Posterior cingulate gyrus (tissue), 11 donors: ENCODE measurements at regions not wholly inside any gene's neighbourhood (a gene's known extent, or its start where the extent isn't known, plus 50 kb on each side); places are given as distances from the start of the nearest gene placed in this dataset.

Experiments
- DNase-seq, 10 donors: peaks; one replicate each; pipeline versions ENCODE4 v3.0.0 to v3.0.0-alpha.2; 2020 to 2021; ENCODE audit warnings: mixed read lengths in 3 of 10
- intact Hi-C: fragments of 100-400 bp; cut with DNase I; formaldehyde crosslinking; loops from one replicate; pipeline ENCODE4 v1.15.1; 2023

GRCh38 chr1:34328281-34328799, 151.6 kb downstream of the C1orf94 start:
- intact Hi-C loops = no loop called here
- DNase-seq = no peak

- no peak for DNase-seq
- intact Hi-C loops = loop anchor here (10.0 kb wide), 1 partner anchor 185 kb away; no protein-coding TSS in a partner anchor
Measured at GRCh38 chr1:34330061-34330460, 153.4 kb downstream of the C1orf94 start.

GRCh38 chr1:34331020-34331926, 154.6 kb downstream of the C1orf94 start:
- intact Hi-C loops = loop anchor here (10.0 kb wide), 1 partner anchor 184 kb away; no protein-coding TSS in a partner anchor
- DNase-seq = no peak

DNA sequence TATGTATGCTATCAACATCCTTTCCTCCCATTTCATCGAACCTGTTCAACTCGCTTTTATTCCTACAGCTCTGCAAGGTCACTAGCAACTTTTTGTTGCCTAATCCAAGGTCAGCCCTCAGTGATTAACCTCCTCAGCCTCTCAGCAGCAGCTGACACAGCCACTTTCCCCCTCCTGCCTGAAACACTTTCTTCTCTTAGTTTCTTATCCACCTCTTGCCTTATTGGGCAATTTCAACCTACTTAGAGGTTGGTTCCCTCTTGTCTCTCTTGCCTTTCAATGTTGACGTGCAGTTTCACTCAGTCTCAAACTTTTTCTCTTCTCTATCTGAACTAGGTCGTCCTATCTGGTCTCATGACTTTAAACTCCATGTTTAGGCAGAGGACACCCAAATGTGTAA, 156.3 kb downstream of the C1orf94 start:
- no peak for DNase-seq
- intact Hi-C loops = loop anchor here (10.0 kb wide), 1 partner anchor 182 kb away; no protein-coding TSS in a partner anchor

DNA sequence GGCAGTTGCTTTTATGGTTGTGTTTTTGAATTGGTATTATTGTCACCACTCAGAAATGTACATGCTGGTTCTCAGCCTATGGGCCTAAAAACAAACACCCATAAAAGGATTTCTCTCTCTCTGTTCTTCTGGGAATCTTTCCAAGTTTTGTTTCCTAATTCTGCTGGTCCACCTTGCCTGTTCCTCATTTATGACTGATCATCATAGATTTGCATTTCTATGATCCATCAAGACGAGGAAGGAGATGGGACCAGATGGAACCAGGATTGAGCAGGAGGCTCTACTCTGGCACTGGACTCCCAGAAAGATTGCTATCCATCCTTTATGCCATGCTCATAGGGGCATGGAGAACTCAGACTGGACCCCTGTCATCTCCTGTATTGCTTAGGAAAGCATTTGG, 162.2 kb downstream of the C1orf94 start:
- no peak for DNase-seq
- intact Hi-C loops = loop anchor here (10.0 kb wide), 1 partner anchor 176 kb away; no protein-coding TSS in a partner anchor

GRCh38 chr1:34341896-34342295, 165.2 kb downstream of the C1orf94 start:
- intact Hi-C loops = no loop called here
- no peak for DNase-seq

- no peak for DNase-seq
- intact Hi-C loops = no loop called here
Measured at GRCh38 chr1:34342334-34342733, 165.6 kb downstream of the C1orf94 start.

- intact Hi-C loops = no loop called here
- no peak for DNase-seq
Measured at GRCh38 chr1:34346128-34346527, 169.4 kb downstream of the C1orf94 start.

DNA sequence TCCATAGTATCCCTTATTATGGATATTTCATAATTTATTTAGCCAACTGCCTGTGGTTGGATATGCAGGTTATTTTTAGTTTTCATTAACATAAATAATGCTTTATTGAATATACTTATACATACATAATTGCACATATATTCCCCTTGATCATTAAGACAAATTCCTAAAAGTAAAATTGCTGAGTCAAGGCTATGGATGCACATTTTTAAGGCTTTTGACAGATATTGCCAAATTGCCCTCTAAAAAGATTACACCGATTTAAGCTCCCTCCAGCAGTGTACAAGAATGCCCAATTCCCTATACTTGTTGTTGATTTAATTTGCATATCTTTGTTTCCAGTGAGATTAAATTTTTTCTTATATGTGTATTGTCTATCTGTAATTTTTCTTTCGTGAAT, 176.7 kb downstream of the C1orf94 start:
- intact Hi-C loops = no loop called here
- no peak for DNase-seq

- intact Hi-C loops = no loop called here
- DNase-seq = no peak
Measured at GRCh38 chr1:34354367-34354766, 177.7 kb downstream of the C1orf94 start.

GRCh38 chr1:34356853-34357252, 180.1 kb downstream of the C1orf94 start:
- DNase-seq = no peak
- intact Hi-C loops = no loop called here

- intact Hi-C loops = no loop called here
- no peak for DNase-seq
Measured at GRCh38 chr1:34358636-34359035, 181.9 kb downstream of the C1orf94 start.

GRCh38 chr1:34359411-34359810, 182.7 kb downstream of the C1orf94 start:
- intact Hi-C loops = no loop called here
- no peak for DNase-seq

GRCh38 chr1:34360574-34360973, 183.9 kb downstream of the C1orf94 start:
- DNase-seq = no peak
- intact Hi-C loops = no loop called here

- no peak for DNase-seq
- intact Hi-C loops = no loop called here
Measured at GRCh38 chr1:34361121-34361520, 184.4 kb downstream of the C1orf94 start.

- DNase-seq = no peak
Measured at GRCh38 chr1:34361781-34362357, 185.2 kb downstream of the C1orf94 start.

DNA sequence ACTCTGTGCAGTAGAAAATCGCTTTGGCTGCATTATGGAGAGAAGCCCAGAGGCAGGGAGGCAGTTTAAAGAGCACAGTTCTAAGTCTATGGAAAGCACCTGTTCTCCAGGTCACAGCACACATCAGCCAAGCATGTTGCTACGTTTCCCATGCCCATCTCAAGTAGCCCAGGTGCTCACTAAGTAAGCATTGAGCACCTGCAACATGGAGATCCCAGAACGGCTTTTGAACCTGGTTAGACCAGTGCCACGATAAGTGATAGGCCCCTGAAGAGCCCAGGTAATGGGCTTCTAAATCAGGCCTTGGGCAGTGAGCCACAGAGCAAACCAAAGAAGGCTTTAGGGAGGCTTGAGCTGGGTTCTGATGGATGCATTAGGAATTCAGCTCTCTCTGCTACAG, 186.2 kb downstream of the C1orf94 start:
- DNase-seq = no peak
- intact Hi-C loops = no loop called here

More at GRCh38 chr1:34361781-34362357, 185.2 kb downstream of the C1orf94 start:
- intact Hi-C loops = no loop called here

DNA sequence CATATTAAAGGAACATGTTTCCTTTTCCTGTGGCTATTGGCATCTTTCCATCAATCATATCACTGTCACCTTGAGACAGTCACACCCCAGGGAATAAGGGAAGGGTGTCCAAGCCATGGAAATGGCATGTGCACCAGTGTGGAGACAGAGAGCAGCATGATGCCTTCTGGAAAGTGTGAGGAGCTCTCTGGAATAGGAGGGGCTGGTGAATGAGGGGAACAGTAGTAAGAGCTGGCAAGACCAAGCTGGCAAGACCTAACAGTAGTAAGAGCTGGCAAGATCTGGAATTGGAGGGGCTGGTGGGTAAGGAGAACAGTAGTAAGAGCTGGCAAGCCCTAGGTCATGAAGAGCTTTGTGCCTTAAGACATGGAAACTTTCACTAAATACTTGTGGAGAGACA, 186.7 kb downstream of the C1orf94 start:
- DNase-seq = no peak
- intact Hi-C loops = no loop called here

DNA sequence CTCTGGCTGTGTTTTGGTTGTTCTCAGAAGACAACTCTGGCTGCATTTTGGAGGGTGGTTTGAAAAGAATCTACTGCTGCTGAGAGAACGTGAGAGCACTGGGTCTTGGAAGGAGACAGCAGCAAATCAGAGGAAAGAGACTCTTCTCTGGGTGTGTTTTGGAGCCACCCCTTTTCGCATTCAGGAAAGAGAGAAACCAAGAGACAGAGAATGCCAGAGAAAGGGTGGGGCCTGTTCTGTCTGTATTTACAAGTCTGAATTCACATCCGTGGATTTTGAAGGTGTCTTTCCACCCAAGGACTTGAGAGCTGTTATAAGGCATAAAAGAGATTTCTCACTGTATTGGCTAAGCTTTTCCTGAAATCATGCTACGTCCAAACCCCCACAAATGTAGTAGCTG, 187.2 kb downstream of the C1orf94 start:
- no peak for DNase-seq
- intact Hi-C loops = no loop called here

- DNase-seq = no peak
- intact Hi-C loops = no loop called here
Measured at GRCh38 chr1:34364376-34364775, 187.7 kb downstream of the C1orf94 start.

- intact Hi-C loops = no loop called here
- DNase-seq = no peak
Measured at GRCh38 chr1:34365295-34365694, 188.6 kb downstream of the C1orf94 start.
